Natural killer cell (primary cell): ENCODE measurements at regions not wholly inside any gene's neighbourhood (a gene's known extent, or its start where the extent isn't known, plus 50 kb on each side); places are given as distances from the start of the nearest gene placed in this dataset.

Experiments used
- ATAC-seq, 3 donors: fragments of 150-1000 bp in 2 of 3; fragments of 200-7000 bp in 1 of 3; cut with Tn5 transposase; 1 replicate in 1 of 3; 2 replicates in 2 of 3; pipeline ENCODE4 v1.10.0; 2021; ENCODE audit warnings: mild to moderate bottlenecking in 2 of 3, moderate library complexity in 2 of 3
- DNase-seq, 2 donors: peaks; one replicate each; pipeline versions ENCODE4 v3.0.0 to v3.0.0-alpha.2; 2013 to 2021; ENCODE audit warnings: mixed read lengths in 1 of 2
- H3K27ac ChIP-seq: one replicate; pipeline ENCODE4 v1.5.1; 2013; ENCODE audit warnings: mild to moderate bottlenecking, low read length
- H3K27me3 ChIP-seq: one replicate; pipeline ENCODE4 v1.6.1; 2013; ENCODE audit warnings: low read length; ENCODE audit not compliant: control insufficient read depth, insufficient read depth
- H3K36me3 ChIP-seq: one replicate; pipeline ENCODE4 v1.6.1; 2013; ENCODE audit warnings: low read length; ENCODE audit not compliant: control insufficient read depth, insufficient read depth
- H3K4me1 ChIP-seq: one replicate; pipeline ENCODE4 v1.6.1; 2013; ENCODE audit warnings: low read length; ENCODE audit not compliant: control insufficient read depth, insufficient read depth
- H3K4me3 ChIP-seq: one replicate; pipeline ENCODE4 v1.5.1; 2013; ENCODE audit warnings: low read length
- H3K9me3 ChIP-seq: one replicate; pipeline ENCODE4 v1.6.1; 2013; ENCODE audit warnings: low read length; ENCODE audit not compliant: control insufficient read depth, insufficient read depth
- H3K27ac Mint-ChIP-seq, 2 donors: one replicate each; pipeline ENCODE4 v1.8.0; 2022; ENCODE audit warnings: mild to moderate bottlenecking in 2 of 2, mixed read lengths in 2 of 2, moderate library complexity in 1 of 2
- H3K27me3 Mint-ChIP-seq, 2 donors: one replicate each; pipeline ENCODE4 v1.8.0; 2022; ENCODE audit warnings: low read depth in 2 of 2, mixed read lengths in 2 of 2
- H3K36me3 Mint-ChIP-seq: one replicate; pipeline ENCODE4 v1.8.0; 2022; ENCODE audit warnings: mixed read lengths
- H3K4me1 Mint-ChIP-seq, 2 donors: one replicate each; pipeline ENCODE4 v1.8.0; 2022; ENCODE audit warnings: mixed read lengths in 2 of 2
- H3K4me3 Mint-ChIP-seq: one replicate; pipeline ENCODE4 v1.8.0; 2022; ENCODE audit warnings: mild to moderate bottlenecking, moderate library complexity, mixed read lengths
- H3K9me3 Mint-ChIP-seq, 2 donors: one replicate each; pipeline ENCODE4 v1.8.0; 2022; ENCODE audit warnings: mixed read lengths in 2 of 2
- CTCF ChIP-seq: fragments of 200-600 bp; IDR thresholded peaks from one replicate; pipeline ENCODE4 v1.8.0; 2022; ENCODE audit warnings: antibody characterized with exemption
- WGBS: methylation state at CpG from one replicate; pipeline ENCODE4 v1.1.7; 2013; ENCODE audit warnings: missing lambda C conversion rate; ENCODE audit not compliant: insufficient coverage; 5-methylcytosine and 5-hydroxymethylcytosine counted together
- intact Hi-C: fragments of 100-400 bp; cut with micrococcal nuclease; formaldehyde crosslinking; loops from one replicate; pipeline ENCODE4 v1.14.2; 2022

GRCh38 chr1:5200006-5200405 is 545.6 kb downstream of the AJAP1 start:
- no peaks in the 10 kb centered on the region for H3K9me3 Mint-ChIP-seq
- H3K4me3 Mint-ChIP-seq: no peak overlapping the region
- no peaks in the 10 kb centered on the region for H3K36me3 ChIP-seq
- 70% methylated on average over 3 of the region's 3 CpGs for WGBS
- no peak overlapping the region for H3K4me3 ChIP-seq
- DNase-seq: no peak
- H3K4me1 Mint-ChIP-seq: no peaks in the 10 kb centered on the region
- no peak for TF ChIP-seq CTCF
- H3K4me1 ChIP-seq: no peaks in the 10 kb centered on the region
- peaks cover 0 to 7% of the 10 kb centered on the region in 2 donors for H3K27me3 Mint-ChIP-seq
- H3K27ac ChIP-seq: no peak overlapping the region
- no peaks in the 10 kb centered on the region for H3K27me3 ChIP-seq
- H3K9me3 ChIP-seq: no peaks in the 10 kb centered on the region
- intact Hi-C loops: no loop called here
- no peak overlapping the region for H3K27ac Mint-ChIP-seq
- ATAC-seq: no peak
- H3K36me3 Mint-ChIP-seq: no peaks in the 10 kb centered on the region

- H3K27me3 Mint-ChIP-seq: peaks cover 0 to 7% of the 10 kb centered on the region in 2 donors
- no peaks in the 10 kb centered on the region for H3K9me3 Mint-ChIP-seq
- intact Hi-C loops: no loop called here
Observed at GRCh38 chr1:5198328-5198727, 543.9 kb downstream of the AJAP1 start.

GRCh38 chr1:5191470-5191869 is 537.1 kb downstream of the AJAP1 start:
- H3K36me3 ChIP-seq: no peaks in the 10 kb centered on the region
- Mint-ChIP-seq H3K4me1 (no peaks in the 10 kb centered on the region), H3K9me3 (no peaks in the 10 kb centered on the region), H3K36me3 (no peaks in the 10 kb centered on the region), H3K27ac (no peak overlapping the region), H3K27me3 (no peaks in the 10 kb centered on the region), H3K4me3 (no peak overlapping the region)
- no peaks in the 10 kb centered on the region for H3K9me3 ChIP-seq
- no peak overlapping the region for H3K4me3 ChIP-seq
- intact Hi-C loops: no loop called here
- H3K27ac ChIP-seq: no peak overlapping the region
- DNase-seq: no peak
- no peaks in the 10 kb centered on the region for H3K4me1 ChIP-seq
- no peaks in the 10 kb centered on the region for H3K27me3 ChIP-seq
- WGBS: 84% methylated on average over 6 of the region's 6 CpGs
- TF ChIP-seq CTCF: no peak
- no peak for ATAC-seq

More at GRCh38 chr1:5198328-5198727, 543.9 kb downstream of the AJAP1 start:
- WGBS: 74% methylated on average over 4 of the region's 5 CpGs
- Histone ChIP-seq H3K27ac (no peak overlapping the region), H3K36me3 (no peaks in the 10 kb centered on the region), H3K9me3 (no peaks in the 10 kb centered on the region), H3K4me1 (no peaks in the 10 kb centered on the region), H3K27me3 (no peaks in the 10 kb centered on the region), H3K4me3 (no peak overlapping the region)
- Mint-ChIP-seq H3K4me3 (no peak overlapping the region), H3K4me1 (no peaks in the 10 kb centered on the region), H3K27ac (no peak overlapping the region), H3K36me3 (no peaks in the 10 kb centered on the region)
- ATAC-seq (no peak), DNase-seq (no peak)
- TF ChIP-seq CTCF: no peak

- no peak for TF ChIP-seq CTCF
- ATAC-seq (no peak), DNase-seq (no peak)
- H3K4me1 ChIP-seq: no peaks in the 10 kb centered on the region
- H3K9me3 Mint-ChIP-seq: no peaks in the 10 kb centered on the region
- H3K27me3 ChIP-seq: no peaks in the 10 kb centered on the region
- H3K27me3 Mint-ChIP-seq: peaks cover 0 to 6% of the 10 kb centered on the region in 2 donors
- no peaks in the 10 kb centered on the region for H3K36me3 ChIP-seq
- H3K27ac ChIP-seq: no peak overlapping the region
- H3K36me3 Mint-ChIP-seq: no peaks in the 10 kb centered on the region
- no peak overlapping the region for H3K4me3 Mint-ChIP-seq
- no peaks in the 10 kb centered on the region for H3K4me1 Mint-ChIP-seq
- no peaks in the 10 kb centered on the region for H3K9me3 ChIP-seq
- intact Hi-C loops: no loop called here
- WGBS: 82% methylated on average over 3 of the region's 4 CpGs
- no peak overlapping the region for H3K27ac Mint-ChIP-seq
- no peak overlapping the region for H3K4me3 ChIP-seq
Observed at GRCh38 chr1:5189384-5189783, 535.0 kb downstream of the AJAP1 start.
